Nucleus accumbens (tissue), 56 donors: ENCODE measurements at regions not wholly inside any gene's neighbourhood (a gene's known extent, or its start where the extent isn't known, plus 50 kb on each side); places are given as distances from the start of the nearest gene placed in this dataset.

Experiments
- DNase-seq, 56 donors: peaks; one replicate each; lab custom pipeline; 2025; lab: John Stamatoyannopoulos, UW

GRCh38 chr12:103093499-103094106 is 136.1 kb downstream of the ASCL1 start:
- DNase-seq, result no peak

DNA sequence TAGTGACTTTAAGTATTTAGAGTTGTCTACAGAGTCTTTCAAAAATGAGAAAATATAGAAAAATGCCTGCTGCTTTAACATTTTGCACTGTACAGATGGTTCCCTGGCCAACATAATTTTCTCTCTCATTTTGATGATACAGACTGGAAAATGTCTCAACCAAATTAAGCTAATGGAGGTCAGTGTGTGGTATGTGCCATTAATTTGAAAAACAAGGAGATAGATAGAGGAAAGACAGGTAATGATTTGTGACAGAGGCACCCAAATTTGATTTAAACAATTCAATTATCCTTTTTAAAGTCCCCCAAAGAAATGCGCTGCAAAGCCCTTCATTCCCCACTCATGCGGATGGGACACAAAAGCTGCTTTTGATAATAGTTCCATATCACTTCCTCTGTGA is 140.0 kb downstream of the ASCL1 start:
- no peak for DNase-seq

DNA sequence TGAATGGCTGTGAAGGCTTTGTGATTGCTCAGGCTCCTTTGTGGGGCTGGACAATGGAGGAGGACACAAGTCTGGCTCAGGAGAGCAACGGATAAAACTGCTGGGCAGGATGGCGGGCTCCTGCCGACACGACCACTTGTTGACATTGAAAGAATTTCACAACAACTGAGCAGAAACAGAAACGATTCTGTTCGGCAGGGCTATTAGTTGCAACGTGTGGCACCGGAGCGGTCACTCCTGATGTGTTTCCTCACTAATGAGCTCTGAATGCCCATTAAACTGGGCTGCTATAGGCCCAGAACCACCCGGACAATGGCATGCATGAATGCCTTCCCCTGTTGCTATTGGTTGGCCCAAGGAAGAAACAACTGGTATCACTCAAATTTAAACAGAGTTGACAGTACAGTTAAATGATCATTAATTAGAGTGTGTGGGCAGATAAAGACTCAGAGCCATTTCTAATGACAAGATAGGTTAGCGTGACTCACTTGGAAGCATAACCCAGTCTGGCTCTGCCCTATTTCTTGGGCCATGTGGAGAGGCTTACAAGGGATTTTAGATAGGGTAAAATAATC is 142.9 kb downstream of the ASCL1 start:
- no peak for DNase-seq

GRCh38 chr12:103102225-103102744 is 144.8 kb downstream of the ASCL1 start:
- no peak for DNase-seq

GRCh38 chr12:103105971-103106597 is 148.6 kb downstream of the ASCL1 start:
- no peak for DNase-seq

DNA sequence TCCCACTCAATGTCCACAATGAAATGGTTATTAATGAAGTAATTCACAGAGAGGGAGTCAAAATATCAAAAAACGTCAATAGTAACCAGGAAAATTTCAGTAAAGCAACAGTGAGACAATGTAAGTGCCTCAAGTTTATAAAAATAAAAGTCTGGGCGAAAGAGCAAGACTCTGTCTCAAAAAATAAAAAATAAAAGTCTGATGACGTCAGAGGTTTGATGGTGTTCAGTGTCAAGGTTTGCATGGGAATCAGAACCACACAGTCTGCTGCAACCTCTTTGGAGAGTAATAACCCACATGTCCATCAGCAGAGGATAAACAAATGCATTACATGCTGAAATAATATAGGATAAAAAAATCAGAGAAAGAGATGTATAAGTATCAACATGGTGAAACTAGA is 152.4 kb downstream of the ASCL1 start:
- no peak for DNase-seq

- DNase-seq, result no peak
Observed at GRCh38 chr12:103114296-103115055, 157.0 kb downstream of the ASCL1 start.

- DNase-seq, result no peak
Observed at GRCh38 chr12:103128862-103129501, 171.5 kb downstream of the ASCL1 start.

GRCh38 chr12:103130564-103130963 is 173.1 kb downstream of the ASCL1 start:
- DNase-seq, result no peak

DNA sequence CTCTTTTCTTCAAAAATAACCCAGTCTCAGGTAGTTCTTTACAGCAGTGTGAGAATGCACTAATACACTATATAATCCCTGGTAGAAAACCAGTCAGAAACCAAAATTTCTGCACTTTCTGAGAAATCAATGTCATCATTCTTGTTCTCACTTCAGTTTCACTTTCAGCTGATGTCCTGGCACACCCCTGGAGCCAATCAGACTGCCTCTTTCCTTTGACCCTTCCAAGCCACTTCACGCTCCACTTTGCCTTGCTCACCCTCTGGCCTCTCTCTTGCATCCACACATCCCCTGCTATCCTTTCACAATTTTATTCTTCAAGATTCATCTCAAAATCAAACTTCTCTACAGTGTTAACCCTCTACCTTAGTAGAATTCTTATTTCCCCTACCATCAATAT is 181.1 kb downstream of the ASCL1 start:
- no peak for DNase-seq

GRCh38 chr12:103139876-103140275 is 182.4 kb downstream of the ASCL1 start:
- no peak for DNase-seq

- DNase-seq, result no peak
Observed at GRCh38 chr12:103140286-103140685, 182.8 kb downstream of the ASCL1 start.

DNA sequence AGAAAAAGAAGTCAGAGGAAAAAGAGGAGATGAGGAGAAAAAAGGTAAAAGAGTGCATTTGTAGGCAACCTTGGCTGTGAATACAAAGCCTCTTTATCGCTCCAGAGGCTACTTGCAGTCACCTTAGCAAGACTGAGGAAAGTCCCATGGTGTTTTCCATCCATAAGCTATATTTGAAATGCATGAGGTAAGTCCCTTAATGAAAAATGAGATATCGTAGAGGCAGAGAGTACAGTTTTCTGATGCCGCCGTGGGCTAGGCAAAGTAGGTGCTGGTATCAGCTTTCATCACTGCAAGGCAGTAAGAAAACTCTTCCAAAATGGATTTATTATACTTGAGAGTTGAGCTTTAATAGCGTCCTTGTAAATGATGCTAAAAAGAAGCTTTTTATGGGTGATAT is 186.8 kb downstream of the ASCL1 start:
- no peak for DNase-seq

DNA sequence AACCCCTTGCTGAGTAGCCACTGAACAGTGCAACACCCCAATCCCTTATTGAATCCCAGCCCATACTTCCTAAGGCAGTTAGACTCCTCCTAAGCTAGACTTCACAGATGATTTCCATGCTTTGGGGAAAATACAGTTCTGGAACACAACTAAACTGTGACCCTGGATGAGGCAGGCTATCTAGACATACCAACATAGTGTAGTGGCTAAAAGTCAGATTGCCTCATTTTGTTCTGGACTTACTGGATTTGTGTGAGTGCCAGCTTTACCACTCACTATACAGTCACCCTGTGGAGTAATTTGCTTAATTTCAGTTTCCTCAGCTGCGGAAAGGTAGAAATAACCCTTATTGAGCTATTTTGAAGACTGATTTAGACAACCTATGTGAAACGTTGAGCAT is 203.1 kb downstream of the ASCL1 start:
- no peak for DNase-seq

GRCh38 chr12:103161582-103162362 is 204.3 kb downstream of the ASCL1 start:
- no peak for DNase-seq

GRCh38 chr12:103166949-103167348 is 209.5 kb downstream of the ASCL1 start:
- DNase-seq, result no peak

- no peak for DNase-seq
Observed at GRCh38 chr12:103172447-103173112, 215.1 kb downstream of the ASCL1 start.

GRCh38 chr12:103175625-103176024 is 218.2 kb downstream of the ASCL1 start:
- no peak for DNase-seq

DNA sequence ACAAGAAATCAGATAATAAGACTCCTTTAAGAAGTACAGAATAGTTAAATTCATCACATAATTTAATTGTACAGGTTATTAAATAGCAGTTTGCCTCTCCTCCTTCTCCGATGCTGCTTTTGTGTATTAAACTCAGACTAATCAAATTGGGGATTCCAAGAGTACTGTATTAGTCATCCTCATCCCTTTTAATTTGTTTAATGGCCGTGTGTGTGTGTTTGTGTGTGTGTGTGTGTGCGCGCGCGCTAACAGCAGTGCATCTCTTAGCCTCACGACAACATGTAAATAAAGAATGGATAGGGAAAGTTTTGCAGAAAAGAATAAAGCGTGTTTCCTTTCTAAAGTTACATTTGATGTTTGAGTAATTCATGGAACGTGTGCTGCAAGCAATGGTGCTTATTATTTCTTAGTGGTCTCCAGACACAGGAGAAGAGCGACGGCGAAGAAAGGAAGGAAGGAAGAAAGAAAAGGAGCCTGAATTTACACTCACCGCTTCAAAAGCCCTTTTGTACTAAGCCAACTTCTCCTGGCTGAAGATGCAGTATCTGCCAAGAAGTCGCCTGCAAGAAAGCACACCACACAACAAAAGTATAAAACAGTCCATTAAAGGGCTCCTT is 220.3 kb downstream of the ASCL1 start:
- DNase-seq, result no peak
